ENCODE measurements at regions not wholly inside any gene's neighbourhood (a gene's known extent, or its start where the extent isn't known, plus 50 kb on each side); places are given as distances from the start of the nearest gene placed in this dataset.
"Not testable (repeated sequence)": the region's sequence is repeated elsewhere in the genome, so short reads cannot be mapped to it uniquely, and the experiment has no call there.

GRCh38 chr4:128654465-128654864, 155.0 kb upstream of the JADE1 start:
- in situ Hi-C loops (cut with MboI; ENCODE audit: low pct_unique_long_range_greater_than_20kb, low sequenced_read_pairs) = no loop called here
- DNase-seq = no peak

GRCh38 chr4:128653527-128654444, 155.7 kb upstream of the JADE1 start:
- no peak for DNase-seq
- in situ Hi-C loops (cut with MboI; ENCODE audit: low pct_unique_long_range_greater_than_20kb, low sequenced_read_pairs) = no loop called here

DNA sequence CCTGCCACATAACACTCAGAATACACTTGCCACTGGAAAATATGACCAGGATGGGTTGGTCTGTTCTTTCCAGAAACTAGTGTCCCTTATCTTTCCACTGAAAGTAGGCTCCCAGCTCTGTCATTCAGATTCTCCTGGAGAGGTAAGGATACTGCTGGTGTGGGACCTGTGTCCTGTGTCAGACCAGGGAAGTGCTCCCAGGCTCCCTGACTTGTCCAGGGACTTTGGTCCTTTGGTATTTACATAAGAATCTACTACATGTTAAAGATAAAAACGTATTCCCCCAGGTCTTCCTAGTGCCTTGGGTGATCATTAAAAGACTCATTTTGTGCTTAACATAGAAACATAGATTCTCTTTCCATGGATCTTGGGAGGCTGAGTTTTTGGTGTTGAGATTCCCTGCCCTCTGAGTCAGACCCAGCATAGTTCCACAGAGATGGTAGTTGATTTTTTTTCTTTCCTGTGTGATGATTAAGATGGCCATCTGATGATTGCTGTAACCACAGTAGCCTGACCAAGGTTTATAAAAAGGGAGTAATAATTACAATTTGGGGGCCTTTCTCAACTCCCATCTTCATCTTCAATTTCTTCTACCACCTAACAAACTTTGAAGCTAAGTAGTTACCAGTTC, 159.8 kb upstream of the JADE1 start:
- DNase-seq = no peak
- in situ Hi-C loops (cut with MboI; ENCODE audit: low pct_unique_long_range_greater_than_20kb, low sequenced_read_pairs) = no loop called here

- in situ Hi-C loops (cut with MboI; ENCODE audit: low pct_unique_long_range_greater_than_20kb, low sequenced_read_pairs) = no loop called here
- no peak for DNase-seq
Observed at GRCh38 chr4:128649161-128649560, 160.3 kb upstream of the JADE1 start.

DNA sequence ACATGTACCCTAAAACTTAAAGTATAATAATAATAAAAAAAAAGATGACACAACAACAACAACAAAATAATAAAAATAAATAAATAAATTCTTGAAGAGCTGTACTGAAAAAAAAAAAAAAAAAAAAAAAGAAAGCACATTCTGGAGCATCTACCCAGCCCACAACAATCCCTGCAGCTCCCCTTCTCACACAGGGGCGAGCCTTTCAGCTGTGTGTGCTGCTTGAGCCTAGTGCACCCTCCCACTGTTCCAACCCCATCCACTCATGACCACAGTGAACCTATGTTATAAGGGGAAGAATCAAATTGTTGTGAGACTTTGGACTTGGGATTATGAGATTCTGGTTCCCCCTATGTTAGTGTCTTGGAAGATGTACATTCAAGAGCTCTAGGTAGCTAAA, 161.5 kb upstream of the JADE1 start:
- no peak for DNase-seq
- in situ Hi-C loops (cut with MboI; ENCODE audit: low pct_unique_long_range_greater_than_20kb, low sequenced_read_pairs) = no loop called here

- DNase-seq; in situ Hi-C loops (cut with MboI; ENCODE audit: low pct_unique_long_range_greater_than_20kb, low sequenced_read_pairs): not testable (repeated sequence)
Observed at GRCh38 chr4:128646893-128647292, 162.6 kb upstream of the JADE1 start.

GRCh38 chr4:128644693-128645654, 164.5 kb upstream of the JADE1 start:
- in situ Hi-C loops (cut with MboI; ENCODE audit: low pct_unique_long_range_greater_than_20kb, low sequenced_read_pairs); DNase-seq: not testable (repeated sequence)

- in situ Hi-C loops (cut with MboI; ENCODE audit: low pct_unique_long_range_greater_than_20kb, low sequenced_read_pairs); DNase-seq: not testable (repeated sequence)
Observed at GRCh38 chr4:128644107-128644506, 165.4 kb upstream of the JADE1 start.

DNA sequence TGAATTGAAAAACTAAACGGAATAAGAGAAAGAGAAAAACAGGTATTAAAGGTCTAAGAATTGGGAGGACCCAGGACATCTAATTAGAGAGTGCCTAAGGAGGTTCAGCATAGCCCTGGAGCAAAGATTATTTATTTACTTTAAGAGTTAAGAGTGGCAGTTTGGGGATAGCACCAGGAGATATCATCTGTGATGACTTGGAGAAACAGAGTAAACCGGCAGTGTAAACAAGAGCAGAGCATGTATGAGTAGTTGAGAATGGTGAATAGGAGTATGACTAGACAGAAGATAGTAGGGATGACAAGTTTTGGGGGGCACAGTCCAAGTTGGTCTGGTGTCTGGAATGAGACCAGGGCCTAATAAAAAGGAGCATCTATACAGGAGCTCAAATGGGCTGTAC, 167.9 kb upstream of the JADE1 start:
- DNase-seq; in situ Hi-C loops (cut with MboI; ENCODE audit: low pct_unique_long_range_greater_than_20kb, low sequenced_read_pairs): not testable (repeated sequence)

- no peak for DNase-seq
- in situ Hi-C loops (cut with MboI; ENCODE audit: low pct_unique_long_range_greater_than_20kb, low sequenced_read_pairs) = no loop called here
Observed at GRCh38 chr4:128639541-128640270, 169.8 kb upstream of the JADE1 start.

GRCh38 chr4:128636906-128637305, 172.6 kb upstream of the JADE1 start:
- DNase-seq = no peak
- in situ Hi-C loops (cut with MboI; ENCODE audit: low pct_unique_long_range_greater_than_20kb, low sequenced_read_pairs) = no loop called here

DNA sequence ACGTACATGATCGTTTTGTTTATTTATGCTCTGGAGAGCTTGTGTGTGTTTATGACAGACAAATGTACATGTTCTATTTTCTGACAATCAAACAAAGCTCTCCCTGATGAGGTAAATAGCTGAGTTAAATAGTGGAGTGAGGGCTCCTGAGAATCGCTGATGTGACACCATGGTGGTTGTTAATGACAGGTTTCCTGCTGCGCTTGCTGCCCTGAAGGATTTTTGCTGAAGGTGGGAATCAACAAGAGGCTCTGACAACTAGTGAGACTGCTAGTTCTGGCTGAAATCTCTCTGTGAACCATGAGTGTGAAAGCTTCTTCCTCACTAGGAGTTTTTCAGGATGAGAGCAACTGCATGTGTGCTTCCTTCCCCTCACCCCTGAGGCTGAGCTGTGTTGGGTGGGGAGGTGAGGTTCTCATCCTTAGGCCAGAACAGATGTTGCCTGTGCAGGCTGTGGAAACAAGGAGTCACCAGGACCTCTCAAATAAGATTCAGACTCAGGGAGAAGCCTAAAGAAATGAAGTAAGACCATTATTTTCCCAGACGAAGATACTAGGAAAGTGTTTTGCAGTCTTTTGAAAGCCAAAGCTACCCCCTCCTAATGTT, 173.4 kb upstream of the JADE1 start:
- in situ Hi-C loops (cut with MboI; ENCODE audit: low pct_unique_long_range_greater_than_20kb, low sequenced_read_pairs) = no loop called here
- DNase-seq = no peak

DNA sequence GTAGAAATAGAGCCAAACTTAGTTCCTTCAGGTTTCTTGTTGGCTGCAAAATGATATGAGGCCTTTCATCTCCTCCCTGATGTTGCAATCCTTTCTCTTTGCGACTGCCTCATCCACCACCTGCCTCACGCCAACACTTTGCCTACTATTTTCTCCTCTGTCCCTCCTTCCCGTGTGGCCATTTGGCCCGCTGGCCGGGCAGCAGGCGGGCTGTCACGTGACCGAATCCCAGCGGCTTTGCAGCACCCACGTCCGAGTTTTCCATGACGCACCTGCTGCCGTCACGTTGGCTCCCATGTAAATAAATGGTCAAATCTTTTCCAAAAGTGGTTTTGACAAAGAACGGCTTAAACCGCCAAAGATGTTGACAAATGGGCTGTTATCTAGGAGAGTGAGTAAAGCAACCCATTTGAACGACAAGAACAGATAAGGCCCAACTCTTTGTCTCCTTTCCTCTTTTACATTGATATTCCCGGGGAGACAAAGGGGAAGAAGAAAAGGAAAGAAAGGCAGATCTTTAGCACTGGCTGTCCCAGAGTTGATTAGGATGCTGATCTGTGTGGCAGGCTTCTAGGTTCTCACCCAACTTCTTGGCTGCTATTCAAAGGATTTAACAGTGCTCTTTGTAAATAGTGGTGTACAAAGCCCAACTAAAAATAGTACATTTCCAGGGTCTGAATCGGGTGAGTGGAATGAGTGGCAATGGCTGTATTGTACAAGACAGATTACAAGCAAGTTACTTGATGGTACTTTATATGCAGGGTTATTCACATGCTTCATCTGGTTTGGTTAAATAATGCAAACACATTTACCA, 174.2 kb upstream of the JADE1 start:
- in situ Hi-C loops (cut with MboI; ENCODE audit: low pct_unique_long_range_greater_than_20kb, low sequenced_read_pairs) = no loop called here
- DNase-seq = no peak

DNA sequence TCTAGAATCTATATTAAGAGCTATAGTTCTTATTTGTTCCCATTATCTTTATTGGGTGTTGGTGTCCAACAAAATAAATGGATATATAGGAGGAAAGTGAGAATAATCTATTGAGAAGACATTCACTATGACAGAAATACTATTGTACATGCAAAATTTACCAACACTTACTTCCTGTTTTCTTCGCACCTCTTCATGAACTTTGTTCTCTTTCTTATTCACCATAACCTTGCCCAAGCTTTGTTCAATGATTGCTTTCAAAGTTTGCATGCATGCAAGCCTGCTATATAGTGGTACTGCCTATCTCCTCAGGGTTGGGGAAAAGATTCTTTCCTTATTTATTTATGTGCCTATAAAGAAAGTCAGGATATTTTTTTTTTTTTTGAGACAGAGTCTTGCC, 176.4 kb upstream of the JADE1 start:
- no peak for DNase-seq
- in situ Hi-C loops (cut with MboI; ENCODE audit: low pct_unique_long_range_greater_than_20kb, low sequenced_read_pairs) = no loop called here

GRCh38 chr4:128630871-128631270, 178.6 kb upstream of the JADE1 start:
- in situ Hi-C loops (cut with MboI; ENCODE audit: low pct_unique_long_range_greater_than_20kb, low sequenced_read_pairs) = no loop called here
- no peak for DNase-seq

- in situ Hi-C loops (cut with MboI; ENCODE audit: low pct_unique_long_range_greater_than_20kb, low sequenced_read_pairs) = no loop called here
Observed at GRCh38 chr4:128623508-128624215, 185.8 kb upstream of the JADE1 start.

More at GRCh38 chr4:128623508-128624215, 185.8 kb upstream of the JADE1 start:
- no peak for DNase-seq
